Adipocyte (in vitro differentiated cells): ENCODE measurements at regions not wholly inside any gene's neighbourhood (a gene's known extent, or its start where the extent isn't known, plus 50 kb on each side); places are given as distances from the start of the nearest gene placed in this dataset.

Source experiments
- DNase-seq: peaks from one replicate; pipeline ENCODE4 v3.0.0-alpha.2; 2015; ENCODE audit warnings: low read depth
- H3K27me3 ChIP-seq: replicated peaks from 2 replicates; pipeline ENCODE4 v1.7.0; 2013; ENCODE audit warnings: mild to moderate bottlenecking, low read length, moderate library complexity; ENCODE audit not compliant: control insufficient read depth, insufficient read depth
- H3K36me3 ChIP-seq: 2 replicates; pipeline ENCODE4 v1.7.0; 2013; ENCODE audit warnings: low read length, mild to moderate bottlenecking, moderate library complexity; ENCODE audit not compliant: control insufficient read depth, insufficient read depth, severe bottlenecking
- H3K4me1 ChIP-seq: 2 replicates; pipeline ENCODE4 v1.7.0; 2013; ENCODE audit warnings: mild to moderate bottlenecking, low read length, moderate library complexity; ENCODE audit not compliant: control insufficient read depth, insufficient read depth
- H3K4me3 ChIP-seq: 2 replicates; pipeline ENCODE4 v1.7.0; 2013; ENCODE audit warnings: mild to moderate bottlenecking, low read length, moderate library complexity
- H3K9ac ChIP-seq: 2 replicates; pipeline ENCODE4 v1.7.0; 2013; ENCODE audit warnings: mild to moderate bottlenecking, low read length, moderate library complexity
- H3K9me3 ChIP-seq: 2 replicates; pipeline ENCODE4 v1.7.0; 2013; ENCODE audit warnings: mild to moderate bottlenecking, low read length, moderate library complexity; ENCODE audit not compliant: control insufficient read depth

DNA sequence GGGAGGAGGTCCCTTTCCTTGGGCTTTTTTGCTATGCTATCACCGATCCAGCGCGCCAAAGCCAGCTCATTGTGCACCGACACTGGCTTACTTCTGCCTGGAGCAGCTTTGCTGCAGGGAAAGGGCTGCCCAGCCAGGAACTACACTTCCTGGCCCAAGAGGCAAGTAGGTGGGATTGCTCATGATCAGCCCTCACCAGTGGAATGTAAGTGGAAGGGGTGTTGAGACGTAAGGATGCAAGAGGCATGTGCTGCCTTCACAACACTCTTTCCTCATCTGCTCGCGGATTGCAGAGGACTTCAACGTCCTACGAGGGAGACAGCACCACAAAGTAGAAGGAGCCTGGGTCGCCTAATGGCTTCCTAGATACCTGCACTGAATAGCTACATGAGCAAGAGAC, 104.3 kb upstream of the FOXF1 start:
- Histone ChIP-seq H3K36me3 (no peaks in the 10 kb centered on the region), H3K9me3 (peaks cover 9% of the 10 kb centered on the region), H3K27me3 (peaks cover 48% of the 10 kb centered on the region), H3K4me3 (no peak overlapping the region), H3K9ac (no peak overlapping the region), H3K4me1 (no peaks in the 10 kb centered on the region)
- DNase-seq, result no peak

DNA sequence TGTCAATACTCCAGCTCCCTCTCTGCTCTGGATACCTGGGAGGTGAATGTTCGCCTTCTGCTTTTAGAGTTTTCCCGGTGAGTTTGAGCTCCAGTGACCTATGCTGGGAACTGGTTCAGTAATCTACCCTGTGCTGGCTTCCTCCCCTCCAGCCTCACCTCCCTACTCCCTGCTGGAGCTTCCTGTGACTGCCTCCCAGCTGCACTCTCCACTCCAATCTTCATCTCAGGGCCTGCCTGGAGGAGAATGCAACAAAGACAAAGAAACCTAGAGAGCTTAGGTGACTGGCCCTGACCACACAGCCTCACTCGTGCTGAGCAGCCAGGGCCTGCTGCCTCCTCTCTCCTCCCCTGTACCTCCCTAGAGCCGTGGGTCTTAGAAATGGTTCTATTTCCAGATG, 101.6 kb upstream of the FOXF1 start:
- Histone ChIP-seq H3K4me3 (no peak overlapping the region), H3K9me3 (peaks cover 33% of the 10 kb centered on the region), H3K36me3 (no peaks in the 10 kb centered on the region), H3K4me1 (no peaks in the 10 kb centered on the region), H3K27me3 (peaks cover 47% of the 10 kb centered on the region), H3K9ac (no peak overlapping the region)
- no peak for DNase-seq

DNA sequence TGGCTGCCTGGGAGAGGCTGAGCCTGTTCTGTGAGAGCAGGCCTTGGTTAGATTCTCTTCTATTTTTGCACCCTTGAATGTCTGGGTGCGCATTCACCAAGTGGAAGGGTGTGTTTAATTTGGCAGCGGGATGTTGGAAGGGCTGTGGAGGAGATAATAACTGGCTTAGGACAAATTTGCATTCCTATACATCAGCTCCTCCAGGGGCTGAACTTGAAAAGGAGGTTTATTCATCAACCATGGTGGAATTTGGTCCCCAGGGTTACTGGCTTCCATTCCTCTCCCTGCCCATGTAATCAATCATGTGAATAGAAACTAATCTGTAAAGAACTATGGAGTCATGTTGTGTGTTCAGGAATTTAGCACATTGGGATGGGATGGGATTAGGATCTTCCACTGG, 100.2 kb upstream of the FOXF1 start:
- Histone ChIP-seq H3K9ac (no peak overlapping the region), H3K4me3 (no peak overlapping the region), H3K9me3 (peaks cover 33% of the 10 kb centered on the region), H3K27me3 (peaks cover 44% of the 10 kb centered on the region), H3K4me1 (no peaks in the 10 kb centered on the region), H3K36me3 (no peaks in the 10 kb centered on the region)
- DNase-seq, result no peak

DNA sequence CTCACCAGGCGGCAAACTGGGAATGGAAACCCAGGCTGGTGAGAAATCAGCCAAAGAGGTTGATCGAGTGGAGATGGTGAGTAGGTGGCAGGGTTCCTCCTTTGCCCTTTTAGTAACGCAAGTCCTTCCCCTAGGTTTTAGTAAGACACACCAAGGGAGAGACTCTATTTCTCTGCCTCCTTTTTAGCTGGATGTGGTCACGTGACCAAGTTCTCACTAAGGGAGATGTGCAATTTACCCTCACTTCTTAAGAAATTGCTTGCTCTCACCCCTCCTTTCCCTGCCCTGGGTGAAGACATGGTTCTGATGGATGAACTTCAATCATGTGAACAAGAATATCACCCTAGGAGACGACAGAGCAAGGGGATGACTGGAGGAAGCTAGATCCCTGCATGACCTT, 99.8 kb upstream of the FOXF1 start:
- no peak for DNase-seq
- peaks cover 40% of the 10 kb centered on the region for H3K27me3 ChIP-seq

DNA sequence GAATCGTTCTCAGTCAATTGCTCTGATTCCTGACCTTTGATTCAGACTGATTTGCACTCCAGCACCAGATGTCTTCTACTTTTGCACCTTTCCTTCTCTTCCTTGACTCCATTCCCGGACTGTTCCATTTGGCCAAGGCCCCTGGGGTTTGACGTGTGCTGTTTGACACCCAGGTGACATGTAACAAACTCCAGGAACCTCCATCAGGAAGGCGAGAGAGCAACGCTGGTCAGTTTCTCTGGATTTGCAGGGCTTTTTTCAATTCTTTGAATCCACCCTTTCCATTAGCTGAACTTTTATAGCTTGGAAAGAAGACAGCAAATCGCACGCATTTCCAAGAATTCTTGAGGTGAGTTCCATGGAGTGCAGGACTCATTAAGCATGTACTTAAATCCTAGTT, 98.4 kb upstream of the FOXF1 start:
- Histone ChIP-seq H3K27me3 (peaks cover 35% of the 10 kb centered on the region), H3K9ac (no peak overlapping the region), H3K4me3 (no peak overlapping the region), H3K36me3 (no peaks in the 10 kb centered on the region), H3K9me3 (peaks cover 33% of the 10 kb centered on the region), H3K4me1 (no peaks in the 10 kb centered on the region)
- no peak for DNase-seq

More for the DNA sequence above, 99.8 kb upstream of the FOXF1 start:
- no peak overlapping the region for H3K4me3 ChIP-seq
- H3K4me1 ChIP-seq, result no peaks in the 10 kb centered on the region
- peaks cover 33% of the 10 kb centered on the region for H3K9me3 ChIP-seq
- H3K36me3 ChIP-seq, result no peaks in the 10 kb centered on the region
- H3K9ac ChIP-seq, result no peak overlapping the region

DNA sequence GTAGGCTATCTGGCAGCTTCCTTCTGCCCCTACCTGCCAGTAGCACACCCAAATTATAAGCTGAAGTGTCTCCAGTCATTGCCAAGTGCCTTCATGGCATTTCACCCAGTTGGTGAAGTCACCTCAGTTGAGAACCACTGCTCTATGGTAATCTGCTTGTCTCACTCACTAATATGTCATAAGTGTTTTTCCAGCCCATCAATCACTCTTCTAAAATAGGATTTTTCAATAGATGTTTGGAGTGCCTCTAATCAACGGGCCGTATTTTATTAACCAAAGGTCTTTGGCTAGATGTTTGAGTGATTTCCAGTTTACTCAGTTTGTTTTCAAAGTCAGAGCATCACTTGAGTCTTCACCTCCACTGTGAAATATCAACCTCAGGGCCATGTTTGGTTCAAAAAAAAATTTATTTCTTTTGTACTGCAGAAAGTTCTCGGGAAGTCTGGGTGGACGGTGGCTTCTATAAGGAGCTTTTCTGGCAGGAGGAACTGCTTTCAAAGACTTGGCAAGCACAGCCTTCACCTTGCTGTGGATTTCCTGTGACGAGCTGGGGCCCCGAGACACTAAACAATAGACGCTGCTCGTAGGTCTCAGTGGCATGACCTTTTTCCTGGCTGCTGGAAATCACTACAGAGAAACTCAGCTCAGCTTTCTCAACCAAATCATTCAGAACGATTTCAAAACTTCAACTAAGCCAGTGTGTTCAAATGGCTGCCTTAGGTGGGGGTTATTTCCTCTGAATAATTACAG, 95.2 kb upstream of the FOXF1 start:
- no peaks in the 10 kb centered on the region for H3K4me1 ChIP-seq
- H3K36me3 ChIP-seq, result no peaks in the 10 kb centered on the region
- H3K27me3 ChIP-seq, result peaks cover 37% of the 10 kb centered on the region
- H3K9ac ChIP-seq, result no peak overlapping the region
- no peak overlapping the region for H3K4me3 ChIP-seq
- no peak for DNase-seq
- peaks cover 33% of the 10 kb centered on the region for H3K9me3 ChIP-seq

DNA sequence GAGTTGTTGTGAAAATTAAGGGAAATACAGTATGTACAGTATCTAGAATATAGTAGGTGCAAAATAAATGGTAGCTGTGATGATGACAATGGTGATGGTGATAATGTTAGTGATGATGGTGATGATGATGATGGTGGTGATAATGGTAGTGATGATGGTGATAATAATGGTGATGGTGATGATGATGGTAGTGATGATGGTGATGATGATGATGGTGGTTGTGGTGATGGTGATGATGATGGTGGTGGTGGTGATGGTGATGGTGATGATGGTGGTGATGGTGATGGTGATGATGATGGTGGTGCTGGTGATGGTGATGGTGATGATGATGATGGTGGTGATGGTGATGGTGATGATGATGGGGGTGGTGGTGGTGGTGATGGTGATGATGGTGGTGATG, 91.3 kb upstream of the FOXF1 start:
- H3K36me3 ChIP-seq, result no peaks in the 10 kb centered on the region
- peaks cover 31% of the 10 kb centered on the region for H3K27me3 ChIP-seq
- DNase-seq, result no peak
- H3K9ac ChIP-seq, result no peak overlapping the region
- peaks cover 2% of the 10 kb centered on the region for H3K4me1 ChIP-seq
- H3K9me3 ChIP-seq, result peaks cover 7% of the 10 kb centered on the region
- H3K4me3 ChIP-seq, result no peak overlapping the region

DNA sequence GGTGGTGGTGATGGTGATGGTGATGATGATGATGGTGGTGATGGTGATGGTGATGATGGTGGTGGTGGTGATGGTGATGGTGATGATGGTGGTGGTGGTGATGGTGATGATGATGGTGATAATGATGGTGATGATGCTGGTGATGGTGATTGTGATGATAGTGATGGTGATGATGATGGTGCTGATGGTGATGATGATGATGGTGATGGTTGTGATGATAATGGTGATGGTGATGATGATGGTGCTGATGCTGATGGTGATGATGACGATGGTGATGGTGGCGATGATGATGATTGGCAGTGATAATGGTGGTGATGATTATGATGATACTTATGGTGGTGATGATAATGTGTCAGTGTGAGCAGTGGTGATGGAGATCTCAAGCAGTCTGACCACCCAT, 90.8 kb upstream of the FOXF1 start:
- no peaks in the 10 kb centered on the region for H3K36me3 ChIP-seq
- no peak overlapping the region for H3K9ac ChIP-seq
- no peak overlapping the region for H3K4me3 ChIP-seq
- peaks cover 31% of the 10 kb centered on the region for H3K27me3 ChIP-seq
- H3K9me3 ChIP-seq, result peaks cover 7% of the 10 kb centered on the region
- H3K4me1 ChIP-seq, result peaks cover 4% of the 10 kb centered on the region
- DNase-seq, result no peak

DNA sequence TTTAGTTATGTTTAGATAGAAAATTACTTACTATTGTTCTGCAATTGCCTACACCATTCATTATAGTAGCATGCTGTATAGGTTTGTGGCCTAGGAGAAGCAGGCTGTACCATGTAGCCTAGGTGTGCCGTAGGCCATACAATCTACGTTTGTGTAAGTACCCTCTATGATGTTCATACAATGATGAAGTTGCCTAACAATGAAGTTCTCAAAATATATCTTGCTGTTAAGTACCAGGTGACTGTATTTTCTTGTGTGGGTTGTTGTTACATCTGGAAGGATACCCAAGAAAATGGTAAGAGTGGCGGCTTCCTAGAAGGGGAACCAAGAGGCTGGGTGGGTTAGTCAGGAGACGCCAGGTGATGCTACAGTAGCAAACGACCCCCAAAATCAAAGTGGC, 88.3 kb upstream of the FOXF1 start:
- Histone ChIP-seq H3K4me1 (peaks cover 4% of the 10 kb centered on the region), H3K27me3 (peaks cover 31% of the 10 kb centered on the region), H3K9ac (no peak overlapping the region), H3K9me3 (peaks cover 7% of the 10 kb centered on the region), H3K4me3 (no peak overlapping the region), H3K36me3 (no peaks in the 10 kb centered on the region)
- DNase-seq, result no peak

DNA sequence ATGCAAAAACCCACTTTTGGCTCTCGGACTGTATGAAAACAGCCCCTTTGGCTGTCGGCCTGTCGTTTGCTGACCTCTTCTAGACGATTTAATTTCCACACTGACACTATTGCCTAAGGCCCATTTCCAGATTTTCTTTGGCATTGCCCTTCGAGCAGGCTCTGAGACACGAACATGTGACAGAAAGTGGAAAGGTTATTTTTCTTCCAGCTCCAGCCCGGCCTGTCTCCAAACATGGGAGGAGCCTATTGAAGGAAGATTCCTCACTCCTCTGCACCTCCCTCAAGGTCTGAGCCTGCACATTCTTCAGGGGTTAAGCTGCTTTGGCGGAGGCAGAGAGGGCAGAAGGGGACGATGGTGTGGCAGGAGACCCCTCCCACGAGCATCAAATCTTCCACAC, 85.9 kb upstream of the FOXF1 start:
- H3K9ac ChIP-seq, result no peak overlapping the region
- no peak for DNase-seq
- H3K4me3 ChIP-seq, result no peak overlapping the region
- H3K9me3 ChIP-seq, result peaks cover 7% of the 10 kb centered on the region
- H3K27me3 ChIP-seq, result peaks cover 35% of the 10 kb centered on the region
- no peaks in the 10 kb centered on the region for H3K36me3 ChIP-seq
- H3K4me1 ChIP-seq, result peaks cover 4% of the 10 kb centered on the region

DNA sequence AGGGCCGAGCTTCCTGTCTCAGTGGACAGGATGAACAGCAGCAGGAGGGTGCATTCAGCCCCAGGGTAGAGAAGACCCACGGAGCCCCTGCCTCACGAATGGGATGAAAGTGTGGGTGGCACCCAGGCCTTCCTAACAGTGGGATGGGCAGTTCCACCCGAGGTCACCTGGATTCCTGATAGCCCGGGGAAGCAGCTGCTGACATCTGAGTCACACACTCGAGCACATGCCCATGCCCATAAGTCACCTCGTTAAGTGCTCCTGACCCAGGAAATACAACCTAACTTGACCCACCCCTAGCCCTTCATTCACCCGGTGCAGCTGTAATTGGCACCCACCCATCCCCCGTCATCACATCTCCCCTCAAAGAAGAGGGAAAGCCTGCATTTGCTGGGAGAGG, 85.3 kb upstream of the FOXF1 start:
- peaks cover 7% of the 10 kb centered on the region for H3K9me3 ChIP-seq
- no peaks in the 10 kb centered on the region for H3K36me3 ChIP-seq
- H3K27me3 ChIP-seq, result peaks cover 40% of the 10 kb centered on the region
- H3K4me3 ChIP-seq, result no peak overlapping the region
- H3K4me1 ChIP-seq, result peaks cover 4% of the 10 kb centered on the region
- no peak for DNase-seq
- no peak overlapping the region for H3K9ac ChIP-seq

DNA sequence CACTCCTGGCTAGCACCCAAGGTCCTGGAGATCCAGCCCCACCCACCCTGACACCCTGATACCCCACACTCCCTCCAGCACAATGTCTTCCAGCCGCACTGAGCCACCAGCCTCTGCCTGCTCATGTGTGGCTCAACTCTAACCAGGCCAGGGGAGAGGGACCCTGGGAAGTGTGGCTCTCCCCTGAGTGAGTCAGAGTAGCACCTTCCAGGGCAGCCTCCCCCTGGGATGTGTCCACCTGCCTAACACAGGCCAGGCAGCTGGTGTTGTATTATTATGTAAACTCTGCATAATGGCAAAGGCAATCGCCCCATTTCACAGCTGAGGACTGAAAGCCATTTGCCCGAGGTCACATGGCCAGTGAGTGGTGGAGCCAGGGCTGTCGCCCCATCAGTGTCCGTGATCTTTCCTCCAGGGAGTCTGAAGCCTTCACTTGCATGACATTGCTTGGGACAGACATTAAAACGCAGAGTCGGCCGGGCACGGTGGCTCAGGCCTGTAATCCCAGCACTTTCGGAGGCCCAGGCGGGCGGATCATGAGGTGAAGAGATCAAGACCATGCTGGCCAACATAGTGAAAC, 84.2 kb upstream of the FOXF1 start:
- H3K9ac ChIP-seq, result no peak overlapping the region
- no peaks in the 10 kb centered on the region for H3K36me3 ChIP-seq
- peaks cover 47% of the 10 kb centered on the region for H3K27me3 ChIP-seq
- no peak overlapping the region for H3K4me3 ChIP-seq
- peaks cover 7% of the 10 kb centered on the region for H3K9me3 ChIP-seq
- no peak for DNase-seq
- peaks cover 4% of the 10 kb centered on the region for H3K4me1 ChIP-seq
